Medulla oblongata (tissue), 1 donor: ENCODE measurements at regions not wholly inside any gene's neighbourhood (a gene's known extent, or its start where the extent isn't known, plus 50 kb on each side); places are given as distances from the start of the nearest gene placed in this dataset.

ENCODE experiments used
- DNase-seq: peaks from one replicate; pipeline ENCODE4 v3.0.0-alpha.2; 2015; ENCODE audit errors: extremely low spot score

GRCh38 chr9:91040371-91041215 is 239.0 kb downstream of the SYK start:
- no peak for DNase-seq

- no peak for DNase-seq
Measured at GRCh38 chr9:91042024-91042423, 240.4 kb downstream of the SYK start.

GRCh38 chr9:91042541-91042940 is 240.9 kb downstream of the SYK start:
- DNase-seq: no peak

GRCh38 chr9:91043056-91043810 is 241.6 kb downstream of the SYK start:
- DNase-seq: no peak

GRCh38 chr9:91043811-91044175 is 242.2 kb downstream of the SYK start:
- DNase-seq: no peak

- no peak for DNase-seq
Measured at GRCh38 chr9:91044354-91044753, 242.7 kb downstream of the SYK start.

- no peak for DNase-seq
Measured at GRCh38 chr9:91045041-91045440, 243.4 kb downstream of the SYK start.

- no peak for DNase-seq
Measured at GRCh38 chr9:91047529-91047928, 245.9 kb downstream of the SYK start.

GRCh38 chr9:91047993-91048607 is 246.5 kb downstream of the SYK start:
- no peak for DNase-seq

GRCh38 chr9:91048749-91049148 is 247.1 kb downstream of the SYK start:
- DNase-seq: no peak

- no peak for DNase-seq
Measured at GRCh38 chr9:91053824-91054223, 252.2 kb downstream of the SYK start.

- no peak for DNase-seq
Measured at GRCh38 chr9:91055845-91056244, 254.2 kb downstream of the SYK start.

GRCh38 chr9:91056486-91056885 is 254.9 kb downstream of the SYK start:
- no peak for DNase-seq

- DNase-seq: no peak
Measured at GRCh38 chr9:91056917-91057316, 255.3 kb downstream of the SYK start.

GRCh38 chr9:91059713-91060112 is 258.1 kb downstream of the SYK start:
- DNase-seq: peak; percentile 49

GRCh38 chr9:91060520-91061343 is 259.1 kb downstream of the SYK start:
- peak; percentile 9 for DNase-seq

- DNase-seq: no peak
Measured at GRCh38 chr9:91061506-91061905, 259.9 kb downstream of the SYK start.

GRCh38 chr9:91062281-91062680 is 260.7 kb downstream of the SYK start:
- DNase-seq: no peak

- no peak for DNase-seq
Measured at GRCh38 chr9:91063471-91063870, 261.9 kb downstream of the SYK start.

GRCh38 chr9:91065231-91066041 is 263.8 kb downstream of the SYK start:
- no peak for DNase-seq

GRCh38 chr9:91066042-91066415 is 264.4 kb downstream of the SYK start:
- DNase-seq: no peak
